Left ventricle myocardium inferior (tissue), 1 donor: ENCODE measurements at regions not wholly inside any gene's neighbourhood (a gene's known extent, or its start where the extent isn't known, plus 50 kb on each side); places are given as distances from the start of the nearest gene placed in this dataset.

Experiments
- DNase-seq: peaks from one replicate; pipeline ENCODE4 v3.0.0-alpha.2; 2020
- H3K27ac ChIP-seq: fragments of 200-600 bp; replicated peaks from 2 replicates; pipeline ENCODE4 v1.8.0; 2021
- H3K27me3 ChIP-seq: fragments of 200-600 bp; 2 replicates; pipeline ENCODE4 v1.8.0; 2021; ENCODE audit warnings: low read depth
- H3K36me3 ChIP-seq: fragments of 200-600 bp; 2 replicates; pipeline ENCODE4 v1.8.0; 2021
- H3K4me1 ChIP-seq: fragments of 200-600 bp; 2 replicates; pipeline ENCODE4 v1.8.0; 2021
- H3K4me3 ChIP-seq: fragments of 200-600 bp; 2 replicates; pipeline ENCODE4 v1.8.0; 2021; ENCODE audit warnings: mild to moderate bottlenecking, moderate library complexity
- H3K9me3 ChIP-seq: fragments of 200-600 bp; replicated peaks from 2 replicates; pipeline ENCODE4 v1.8.0; 2021
- CTCF ChIP-seq: fragments of 200-600 bp; IDR thresholded peaks from 2 replicates; pipeline ENCODE4 v1.8.0; 2021; ENCODE audit warnings: antibody characterized with exemption, mild to moderate bottlenecking, borderline replicate concordance
- intact Hi-C: fragments of 100-400 bp; cut with micrococcal nuclease; formaldehyde crosslinking; loops from one replicate; pipeline ENCODE4 v1.11.0; 2022
- donor health status: DM: no; HTN: yes; CAD: no; lungs with severe emphysema.

GRCh38 chr3:157982359-157982758 is 123.9 kb downstream of the SHOX2 start:
- intact Hi-C loops = no loop called here

GRCh38 chr3:157981819-157982218 is 124.4 kb downstream of the SHOX2 start:
- DNase-seq = no peak
- Histone ChIP-seq H3K9me3 (no peaks in the 10 kb centered on the region), H3K4me1 (no peaks in the 10 kb centered on the region), H3K27ac (no peak overlapping the region), H3K4me3 (no peak overlapping the region), H3K27me3 (no peaks in the 10 kb centered on the region), H3K36me3 (no peaks in the 10 kb centered on the region)
- TF ChIP-seq CTCF = no peak
- intact Hi-C loops = no loop called here

More at GRCh38 chr3:157982359-157982758, 123.9 kb downstream of the SHOX2 start:
- Histone ChIP-seq H3K27ac (no peak overlapping the region), H3K36me3 (no peaks in the 10 kb centered on the region), H3K27me3 (no peaks in the 10 kb centered on the region), H3K9me3 (no peaks in the 10 kb centered on the region), H3K4me1 (no peaks in the 10 kb centered on the region), H3K4me3 (no peak overlapping the region)
- DNase-seq = no peak
- no peak for TF ChIP-seq CTCF

GRCh38 chr3:157979022-157979421 is 127.2 kb downstream of the SHOX2 start:
- intact Hi-C loops = no loop called here
- Histone ChIP-seq H3K27me3 (no peaks in the 10 kb centered on the region), H3K4me3 (no peak overlapping the region), H3K4me1 (no peaks in the 10 kb centered on the region), H3K9me3 (no peaks in the 10 kb centered on the region), H3K36me3 (no peaks in the 10 kb centered on the region), H3K27ac (no peak overlapping the region)
- DNase-seq = no peak
- no peak for TF ChIP-seq CTCF

- H3K4me3 ChIP-seq = no peak overlapping the region
- no peak for TF ChIP-seq CTCF
- DNase-seq = no peak
- peaks cover 3% of the 10 kb centered on the region for H3K27me3 ChIP-seq
- no peaks in the 10 kb centered on the region for H3K9me3 ChIP-seq
- H3K36me3 ChIP-seq = no peaks in the 10 kb centered on the region
- intact Hi-C loops = no loop called here
- no peak overlapping the region for H3K27ac ChIP-seq
- H3K4me1 ChIP-seq = no peaks in the 10 kb centered on the region
These were observed 144.6 kb downstream of the SHOX2 start for GRCh38 chr3:157961665-157962064.

GRCh38 chr3:157958457-157958856 is 147.8 kb downstream of the SHOX2 start:
- no peaks in the 10 kb centered on the region for H3K4me1 ChIP-seq
- H3K4me3 ChIP-seq = no peak overlapping the region
- peaks cover 3% of the 10 kb centered on the region for H3K27me3 ChIP-seq
- DNase-seq = no peak
- no peaks in the 10 kb centered on the region for H3K36me3 ChIP-seq
- intact Hi-C loops = no loop called here
- no peak overlapping the region for H3K27ac ChIP-seq
- TF ChIP-seq CTCF = no peak
- H3K9me3 ChIP-seq = no peaks in the 10 kb centered on the region

- no peaks in the 10 kb centered on the region for H3K36me3 ChIP-seq
- no peak for TF ChIP-seq CTCF
- H3K4me3 ChIP-seq = no peak overlapping the region
- H3K27ac ChIP-seq = no peak overlapping the region
- no peak for DNase-seq
- H3K9me3 ChIP-seq = no peaks in the 10 kb centered on the region
- no peaks in the 10 kb centered on the region for H3K4me1 ChIP-seq
- intact Hi-C loops = no loop called here
- peaks cover 3% of the 10 kb centered on the region for H3K27me3 ChIP-seq
These were observed 149.4 kb downstream of the SHOX2 start for GRCh38 chr3:157956850-157957249.
